Karpas-422 (cell line): ENCODE measurements at regions not wholly inside any gene's neighbourhood (a gene's known extent, or its start where the extent isn't known, plus 50 kb on each side); places are given as distances from the start of the nearest gene placed in this dataset.
"Not testable (repeated sequence)": the region's sequence is repeated elsewhere in the genome, so short reads cannot be mapped to it uniquely, and the experiment has no call there.

Experiments
- DNase-seq: peaks from one replicate; pipeline ENCODE4 v3.0.0-alpha.2; 2015
- H2AFZ ChIP-seq: fragments of 200-600 bp; sonication (generic); 2 replicates; pipeline ENCODE4 v1.6.1; 2014; ENCODE audit warnings: antibody characterized with exemption, low read length, mixed read lengths
- H3K27ac ChIP-seq: fragments of 200-600 bp; sonication (generic); 2 replicates; pipeline ENCODE4 v1.5.1; 2014; ENCODE audit warnings: mild to moderate bottlenecking, low read length, moderate library complexity
- H3K27me3 ChIP-seq: fragments of 200-600 bp; sonication (generic); 2 replicates; pipeline ENCODE4 v1.6.1; 2014; ENCODE audit warnings: low read length, mixed read lengths
- H3K36me3 ChIP-seq: fragments of 200-600 bp; sonication (generic); 2 replicates; pipeline ENCODE4 v1.6.1; 2014; ENCODE audit warnings: low read length, mixed read lengths; ENCODE audit not compliant: insufficient read depth
- H3K4me1 ChIP-seq: fragments of 200-600 bp; sonication (generic); 2 replicates; pipeline ENCODE4 v1.6.1; 2014; ENCODE audit warnings: mild to moderate bottlenecking, low read length, mixed read lengths
- H3K4me2 ChIP-seq: fragments of 200-600 bp; sonication (generic); 2 replicates; pipeline ENCODE4 v1.6.1; 2014; ENCODE audit warnings: low read length, low read depth, mild to moderate bottlenecking; ENCODE audit not compliant: poor library complexity, severe bottlenecking
- H3K4me3 ChIP-seq: fragments of 200-600 bp; sonication (generic); 2 replicates; pipeline ENCODE4 v1.5.1; 2014; ENCODE audit warnings: mild to moderate bottlenecking, antibody characterized with exemption, low read length, mixed read lengths
- H3K79me2 ChIP-seq: fragments of 200-600 bp; sonication (generic); 2 replicates; pipeline ENCODE4 v1.6.1; 2014; ENCODE audit warnings: mild to moderate bottlenecking, low read length, mixed read lengths
- H3K9ac ChIP-seq: fragments of 200-600 bp; sonication (generic); 2 replicates; pipeline ENCODE4 v1.6.0; 2014; ENCODE audit warnings: low read length
- H3K9me2 ChIP-seq: fragments of 200-600 bp; sonication (generic), shearing (Covaris generic); replicated peaks from 2 replicates; pipeline ENCODE4 v1.6.0; 2014; ENCODE audit warnings: mild to moderate bottlenecking, low read length, moderate library complexity; ENCODE audit not compliant: insufficient read depth
- H3K9me3 ChIP-seq: fragments of 300-700, 200-600 bp; sonication (generic); 2 replicates; pipeline ENCODE4 v1.6.1; 2014; ENCODE audit warnings: low read length, mixed read lengths
- H4K20me1 ChIP-seq: fragments of 200-600 bp; sonication (generic); 2 replicates; pipeline ENCODE4 v1.6.1; 2014; ENCODE audit warnings: mild to moderate bottlenecking, antibody characterized with exemption, low read length, low read depth; ENCODE audit not compliant: insufficient read depth

- no peak overlapping the region for H3K4me2 ChIP-seq
- DNase-seq = no peak
- no peak overlapping the region for H2AFZ ChIP-seq
- no peaks in the 10 kb centered on the region for H3K79me2 ChIP-seq
- no peaks in the 10 kb centered on the region for H3K36me3 ChIP-seq
- H4K20me1 ChIP-seq = no peaks in the 10 kb centered on the region
- H3K9ac ChIP-seq = no peak overlapping the region
- H3K4me1 ChIP-seq = no peaks in the 10 kb centered on the region
- H3K27ac ChIP-seq = no peak overlapping the region
- H3K9me2 ChIP-seq = no peaks in the 10 kb centered on the region
- H3K27me3 ChIP-seq = no peaks in the 10 kb centered on the region
- H3K4me3 ChIP-seq = no peak overlapping the region
- no peaks in the 10 kb centered on the region for H3K9me3 ChIP-seq
Observed at GRCh38 chr4:148845609-148846008, 403.4 kb upstream of the NR3C2 start.

GRCh38 chr4:148843625-148844024 lies 401.4 kb upstream of the NR3C2 start:
- no peak overlapping the region for H3K4me2 ChIP-seq
- no peaks in the 10 kb centered on the region for H3K4me1 ChIP-seq
- no peaks in the 10 kb centered on the region for H3K27me3 ChIP-seq
- no peak overlapping the region for H3K9ac ChIP-seq
- H3K27ac ChIP-seq = no peak overlapping the region
- no peaks in the 10 kb centered on the region for H3K36me3 ChIP-seq
- no peak for DNase-seq
- H3K4me3 ChIP-seq = no peak overlapping the region
- no peak overlapping the region for H2AFZ ChIP-seq
- no peaks in the 10 kb centered on the region for H3K9me3 ChIP-seq
- no peaks in the 10 kb centered on the region for H3K79me2 ChIP-seq
- no peaks in the 10 kb centered on the region for H3K9me2 ChIP-seq
- H4K20me1 ChIP-seq = no peaks in the 10 kb centered on the region

- H3K9me3 ChIP-seq = no peaks in the 10 kb centered on the region
Observed at GRCh38 chr4:148842843-148843242, 400.6 kb upstream of the NR3C2 start.

GRCh38 chr4:148837571-148837970 lies 395.4 kb upstream of the NR3C2 start:
- H3K4me3 ChIP-seq, H3K27ac ChIP-seq, H3K9me3 ChIP-seq, DNase-seq, H3K4me1 ChIP-seq, H3K36me3 ChIP-seq, H2AFZ ChIP-seq, H3K79me2 ChIP-seq, H3K9ac ChIP-seq, H3K9me2 ChIP-seq, H3K27me3 ChIP-seq, H4K20me1 ChIP-seq, H3K4me2 ChIP-seq: not testable (repeated sequence)

More at GRCh38 chr4:148842843-148843242, 400.6 kb upstream of the NR3C2 start:
- H2AFZ ChIP-seq = no peak overlapping the region
- no peak for DNase-seq
- H3K79me2 ChIP-seq = no peaks in the 10 kb centered on the region
- no peak overlapping the region for H3K4me2 ChIP-seq
- H3K27me3 ChIP-seq = no peaks in the 10 kb centered on the region
- no peaks in the 10 kb centered on the region for H4K20me1 ChIP-seq
- H3K36me3 ChIP-seq = no peaks in the 10 kb centered on the region
- H3K9ac ChIP-seq = no peak overlapping the region
- no peak overlapping the region for H3K27ac ChIP-seq
- H3K9me2 ChIP-seq = no peaks in the 10 kb centered on the region
- no peak overlapping the region for H3K4me3 ChIP-seq
- no peaks in the 10 kb centered on the region for H3K4me1 ChIP-seq

GRCh38 chr4:148834804-148835631 lies 392.8 kb upstream of the NR3C2 start:
- no peaks in the 10 kb centered on the region for H3K9me3 ChIP-seq
- no peak overlapping the region for H3K9ac ChIP-seq
- H3K27ac ChIP-seq = no peak overlapping the region
- H3K36me3 ChIP-seq = no peaks in the 10 kb centered on the region
- H3K9me2 ChIP-seq = no peaks in the 10 kb centered on the region; the same call in 1 of the 2 replicates
- no peak overlapping the region for H2AFZ ChIP-seq
- H4K20me1 ChIP-seq = no peaks in the 10 kb centered on the region
- H3K79me2 ChIP-seq = no peaks in the 10 kb centered on the region
- no peak overlapping the region for H3K4me2 ChIP-seq
- H3K4me3 ChIP-seq = no peak overlapping the region
- DNase-seq = no peak
- no peaks in the 10 kb centered on the region for H3K27me3 ChIP-seq
- no peaks in the 10 kb centered on the region for H3K4me1 ChIP-seq

- H3K79me2 ChIP-seq = no peaks in the 10 kb centered on the region
- H4K20me1 ChIP-seq = no peaks in the 10 kb centered on the region
- H3K4me2 ChIP-seq = no peak overlapping the region
Observed at GRCh38 chr4:148831945-148832344, 389.7 kb upstream of the NR3C2 start.

GRCh38 chr4:148828291-148828690 lies 386.1 kb upstream of the NR3C2 start:
- Histone ChIP-seq H3K27me3 (no peaks in the 10 kb centered on the region), H4K20me1 (no peaks in the 10 kb centered on the region), H3K27ac (no peak overlapping the region), H3K36me3 (no peaks in the 10 kb centered on the region), H3K4me1 (no peaks in the 10 kb centered on the region), H3K79me2 (no peaks in the 10 kb centered on the region), H3K9me2 (no peaks in the 10 kb centered on the region; the same call in 1 of the 2 replicates), H3K9ac (no peak overlapping the region), H2AFZ (no peak overlapping the region), H3K4me3 (no peak overlapping the region), H3K4me2 (no peak overlapping the region), H3K9me3 (no peaks in the 10 kb centered on the region)
- DNase-seq = no peak

More at GRCh38 chr4:148831945-148832344, 389.7 kb upstream of the NR3C2 start:
- no peak overlapping the region for H3K27ac ChIP-seq
- no peak overlapping the region for H2AFZ ChIP-seq
- H3K27me3 ChIP-seq = no peaks in the 10 kb centered on the region
- no peak overlapping the region for H3K4me3 ChIP-seq
- no peak overlapping the region for H3K9ac ChIP-seq
- no peaks in the 10 kb centered on the region for H3K4me1 ChIP-seq
- H3K36me3 ChIP-seq = no peaks in the 10 kb centered on the region
- no peaks in the 10 kb centered on the region; the same call in 1 of the 2 replicates for H3K9me2 ChIP-seq
- H3K9me3 ChIP-seq = no peaks in the 10 kb centered on the region
- no peak for DNase-seq

GRCh38 chr4:148827781-148828180 lies 385.6 kb upstream of the NR3C2 start:
- no peaks in the 10 kb centered on the region for H4K20me1 ChIP-seq
- no peaks in the 10 kb centered on the region for H3K9me3 ChIP-seq
- H3K36me3 ChIP-seq = no peaks in the 10 kb centered on the region
- H3K4me2 ChIP-seq = no peak overlapping the region
- no peaks in the 10 kb centered on the region for H3K27me3 ChIP-seq
- H3K79me2 ChIP-seq = no peaks in the 10 kb centered on the region
- H3K9ac ChIP-seq = no peak overlapping the region
- H3K9me2 ChIP-seq = no peaks in the 10 kb centered on the region; the same call in 1 of the 2 replicates
- no peak overlapping the region for H2AFZ ChIP-seq
- no peak overlapping the region for H3K27ac ChIP-seq
- no peaks in the 10 kb centered on the region for H3K4me1 ChIP-seq
- no peak for DNase-seq
- H3K4me3 ChIP-seq = no peak overlapping the region
